Thymus (tissue), 11 donors: ENCODE measurements at regions not wholly inside any gene's neighbourhood (a gene's known extent, or its start where the extent isn't known, plus 50 kb on each side); places are given as distances from the start of the nearest gene placed in this dataset.
A peak's percentile ranks its signal among the peaks of the same experiment; 100 is the strongest.
"Not testable (repeated sequence)": the region's sequence is repeated elsewhere in the genome, so short reads cannot be mapped to it uniquely, and the experiment has no call there.

Experiments
- DNase-seq, 9 donors: peaks; one replicate each; pipeline ENCODE4 v3.0.0-alpha.2; 2013; ENCODE audit warnings: low spot score in 9 of 9, low read depth in 6 of 9, missing footprints in 1 of 9
- H3K27ac ChIP-seq, 2 donors: one replicate each; pipeline ENCODE4 v1.5.1; 2013; ENCODE audit warnings: control low read depth in 1 of 2, low read depth in 1 of 2, low read length in 1 of 2, mild to moderate bottlenecking in 1 of 2, moderate library complexity in 1 of 2
- H3K27me3 ChIP-seq, 2 donors: one replicate each; pipeline ENCODE4 v1.5.1; 2013; ENCODE audit warnings: low read length in 1 of 2; ENCODE audit not compliant: control insufficient read depth in 2 of 2, insufficient read depth in 1 of 2
- H3K36me3 ChIP-seq, 2 donors: one replicate each; pipeline ENCODE4 v1.5.1; 2013; ENCODE audit warnings: low read length in 1 of 2, mild to moderate bottlenecking in 1 of 2, moderate library complexity in 1 of 2; ENCODE audit not compliant: control insufficient read depth in 2 of 2, insufficient read depth in 2 of 2
- H3K4me1 ChIP-seq, 2 donors: one replicate each; pipeline ENCODE4 v1.5.1; 2013; ENCODE audit warnings: low read length in 2 of 2; ENCODE audit not compliant: control insufficient read depth in 2 of 2, insufficient read depth in 2 of 2
- H3K4me3 ChIP-seq, 2 donors: one replicate each; pipeline ENCODE4 v1.5.1; 2013; ENCODE audit warnings: low read length in 2 of 2, control low read depth in 1 of 2, mild to moderate bottlenecking in 1 of 2
- H3K9me3 ChIP-seq, 2 donors: one replicate each; pipeline ENCODE4 v1.5.1; 2013; ENCODE audit warnings: low read length in 1 of 2, mild to moderate bottlenecking in 1 of 2; ENCODE audit not compliant: control insufficient read depth in 2 of 2, insufficient read depth in 1 of 2
- WGBS: extraction: QIAGEN DNeasy Blood & Tissue Kit; methylation state at CpG from one replicate; pipeline ENCODE4 v1.1.7; 2013; 5-methylcytosine and 5-hydroxymethylcytosine counted together
- donor health status: healthy.

DNA sequence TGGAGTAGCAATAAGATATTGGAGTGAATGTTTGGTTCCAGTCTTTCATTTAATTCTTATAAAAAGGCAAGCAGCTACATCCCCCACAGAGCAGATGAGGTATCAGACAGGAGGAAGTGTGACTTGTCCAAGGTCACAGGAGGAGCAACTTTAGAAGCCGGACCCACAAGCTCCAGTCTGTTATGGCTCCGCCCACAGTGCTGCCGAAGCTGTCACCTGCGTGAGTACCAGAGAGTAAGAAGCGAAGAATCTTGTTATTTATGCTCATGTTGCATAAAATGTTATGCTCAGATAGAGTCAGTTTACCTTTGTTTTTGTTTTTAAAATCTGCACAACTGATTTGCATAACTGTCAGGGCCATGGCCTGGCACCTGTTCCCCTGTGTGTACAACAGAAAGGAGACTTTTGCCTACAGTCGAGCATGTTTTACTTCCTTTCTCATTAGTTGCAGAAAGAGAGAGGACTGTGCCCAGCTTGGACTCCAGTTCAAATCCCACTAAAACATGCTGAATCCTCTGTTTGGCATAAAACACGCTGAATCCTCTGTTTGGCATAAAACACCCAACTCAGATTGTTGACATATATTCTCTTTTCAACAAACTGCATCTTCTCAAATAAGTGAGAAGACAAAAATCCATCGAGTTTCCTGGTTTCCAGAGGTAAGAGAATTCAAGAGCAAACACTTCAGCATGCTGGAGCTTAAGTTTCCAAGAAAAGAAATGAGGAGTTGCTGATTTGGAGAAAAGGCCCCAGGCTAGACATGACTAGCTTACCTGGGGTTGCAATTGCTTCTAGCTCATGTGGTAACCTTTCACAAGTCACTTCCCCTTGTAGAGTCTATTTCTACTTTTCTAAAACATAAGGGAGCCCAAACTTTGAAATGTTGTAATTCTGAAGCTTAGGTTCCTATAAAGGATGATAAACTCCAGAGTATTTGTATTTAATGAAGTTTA is 409.8 kb upstream of the ZMIZ1 start:
- Histone ChIP-seq H3K27me3 (no peaks in the 10 kb centered on the region), H3K27ac (peak overlapping the region in 1 of 2 donors; percentile 61), H3K4me1 (peaks cover 0 to 14% of the 10 kb centered on the region in 2 donors), H3K4me3 (no peak overlapping the region), H3K9me3 (no peaks in the 10 kb centered on the region), H3K36me3 (no peaks in the 10 kb centered on the region)
- 87% methylated on average over 8 of the region's 8 CpGs for WGBS
- DNase-seq: peak in 5 of 9 donors; percentile 10 to 47 (median 16)

GRCh38 chr10:78659598-78659967 is 409.2 kb upstream of the ZMIZ1 start:
- no peaks in the 10 kb centered on the region for H3K36me3 ChIP-seq
- no peaks in the 10 kb centered on the region for H3K27me3 ChIP-seq
- no peak for DNase-seq
- H3K4me1 ChIP-seq: peaks cover 0 to 14% of the 10 kb centered on the region in 2 donors
- H3K9me3 ChIP-seq: no peaks in the 10 kb centered on the region
- no peak overlapping the region for H3K4me3 ChIP-seq
- H3K27ac ChIP-seq: peak overlapping the region in 1 of 2 donors; percentile 7

DNA sequence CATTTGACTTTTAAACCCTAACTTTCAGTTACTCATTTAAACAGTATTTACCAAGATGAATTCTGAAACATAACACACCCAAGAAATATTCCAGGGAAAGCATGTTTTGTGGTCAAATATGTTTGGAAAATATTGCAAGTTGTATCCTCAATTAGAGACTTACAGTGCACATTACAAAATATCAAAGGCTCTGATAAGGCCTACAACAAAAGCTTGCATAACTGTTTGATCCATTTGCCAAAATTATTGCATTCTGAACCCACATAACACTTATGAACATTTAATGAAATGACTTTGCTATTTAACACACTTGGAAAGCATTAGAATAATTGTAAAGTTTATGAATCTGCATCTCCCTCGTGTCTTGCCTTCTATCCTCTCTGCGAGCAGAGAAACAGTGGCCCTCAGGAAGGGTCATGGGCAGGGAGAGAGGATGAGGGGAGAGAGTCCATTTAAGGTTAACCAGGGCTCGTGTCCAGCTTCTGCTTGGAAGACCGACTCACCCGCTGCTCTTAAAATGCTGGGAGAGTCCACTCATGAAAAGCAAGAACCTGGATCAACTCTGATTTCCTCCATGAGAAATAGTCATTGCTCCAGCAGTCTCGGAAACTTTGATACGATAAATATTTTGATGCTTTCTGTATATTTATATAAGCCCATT is 408.2 kb upstream of the ZMIZ1 start:
- no peak overlapping the region for H3K4me3 ChIP-seq
- DNase-seq: no peak
- H3K9me3 ChIP-seq: no peaks in the 10 kb centered on the region
- H3K27ac ChIP-seq: no peak overlapping the region
- WGBS: 95% methylated on average over 7 of the region's 7 CpGs
- no peaks in the 10 kb centered on the region for H3K27me3 ChIP-seq
- H3K4me1 ChIP-seq: peaks cover 0 to 14% of the 10 kb centered on the region in 2 donors
- H3K36me3 ChIP-seq: no peaks in the 10 kb centered on the region

- Histone ChIP-seq H3K4me1 (peaks cover 0 to 5% of the 10 kb centered on the region in 2 donors), H3K9me3 (no peaks in the 10 kb centered on the region), H3K27ac (no peak overlapping the region), H3K4me3 (no peak overlapping the region), H3K36me3 (no peaks in the 10 kb centered on the region), H3K27me3 (no peaks in the 10 kb centered on the region)
- WGBS: 96% methylated on average over 4 of the region's 4 CpGs
- no peak for DNase-seq
Measured at GRCh38 chr10:78663721-78664120, 405.0 kb upstream of the ZMIZ1 start.

DNA sequence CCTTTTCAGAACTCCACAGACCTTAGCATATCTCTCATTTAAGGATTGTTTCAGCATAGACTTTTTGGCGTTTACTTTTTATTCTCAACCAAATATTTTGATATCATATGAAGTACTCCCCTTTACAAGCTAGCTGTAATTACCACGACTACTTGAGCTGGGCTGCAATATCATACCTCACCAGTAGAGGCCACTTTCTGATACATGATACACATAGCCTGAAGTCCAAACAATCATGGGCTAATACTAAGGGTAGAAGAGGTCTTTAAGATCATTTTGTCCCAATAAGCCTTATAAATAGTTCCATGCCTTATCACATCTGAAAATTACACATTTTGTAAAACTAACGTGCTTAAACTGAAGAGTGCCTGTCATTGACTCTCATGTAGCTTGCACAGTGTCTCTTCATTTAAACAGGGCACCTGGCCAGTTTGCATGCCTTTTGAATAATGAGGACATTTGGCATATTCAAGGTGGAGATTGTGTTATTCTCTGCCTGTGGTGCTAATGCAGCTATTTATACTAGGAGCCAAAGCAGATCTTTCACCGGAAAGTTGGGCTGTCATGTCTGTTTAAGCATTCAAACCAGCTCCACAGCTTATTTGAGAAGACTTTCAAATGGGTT is 403.7 kb upstream of the ZMIZ1 start:
- Histone ChIP-seq H3K9me3 (no peaks in the 10 kb centered on the region), H3K4me3 (no peak overlapping the region), H3K27me3 (no peaks in the 10 kb centered on the region), H3K27ac (no peak overlapping the region), H3K36me3 (no peaks in the 10 kb centered on the region), H3K4me1 (no peaks in the 10 kb centered on the region)
- no peak for DNase-seq
- WGBS: 83% methylated on average over 4 of the region's 4 CpGs

- no peaks in the 10 kb centered on the region for H3K9me3 ChIP-seq
- no peaks in the 10 kb centered on the region for H3K27me3 ChIP-seq
- no peak overlapping the region for H3K4me3 ChIP-seq
- no peak for DNase-seq
- WGBS: 94% methylated on average over 4 of the region's 4 CpGs
- no peak overlapping the region for H3K27ac ChIP-seq
- no peaks in the 10 kb centered on the region for H3K36me3 ChIP-seq
- H3K4me1 ChIP-seq: no peaks in the 10 kb centered on the region
Measured at GRCh38 chr10:78672918-78673317, 395.8 kb upstream of the ZMIZ1 start.

GRCh38 chr10:78681141-78681540 is 387.6 kb upstream of the ZMIZ1 start:
- 89% methylated on average over 7 of the region's 7 CpGs for WGBS

DNA sequence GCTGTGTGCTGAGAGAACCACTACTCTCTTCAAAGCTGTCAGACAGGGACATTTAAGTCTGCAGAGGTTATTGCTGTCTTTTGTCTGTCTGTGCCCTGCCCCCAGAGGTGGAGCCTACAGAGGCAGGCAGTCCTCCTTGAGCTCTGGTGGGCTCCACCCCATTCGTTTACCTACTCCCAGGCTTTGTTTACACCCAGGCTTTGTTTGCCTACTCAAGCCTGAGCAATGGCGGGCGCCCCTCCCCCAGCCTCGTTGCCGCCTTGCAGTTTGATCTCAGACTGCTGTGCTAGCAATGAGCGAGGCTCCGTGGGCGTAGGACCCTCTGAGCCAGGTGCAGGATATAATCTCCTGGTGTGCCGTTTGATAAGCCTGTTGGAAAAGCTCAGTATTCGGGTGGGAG is 386.8 kb upstream of the ZMIZ1 start:
- not testable (repeated sequence) for H3K4me1 ChIP-seq, DNase-seq, H3K27me3 ChIP-seq, H3K4me3 ChIP-seq, H3K9me3 ChIP-seq, H3K27ac ChIP-seq, H3K36me3 ChIP-seq
- WGBS: 96% methylated on average over 10 of the region's 10 CpGs

More at GRCh38 chr10:78681141-78681540, 387.6 kb upstream of the ZMIZ1 start:
- not testable (repeated sequence) for H3K36me3 ChIP-seq, H3K4me1 ChIP-seq, H3K27me3 ChIP-seq, H3K27ac ChIP-seq, H3K4me3 ChIP-seq, DNase-seq, H3K9me3 ChIP-seq

- DNase-seq: no peak
- Histone ChIP-seq H3K4me3 (no peak overlapping the region), H3K27ac (no peak overlapping the region), H3K27me3 (no peaks in the 10 kb centered on the region), H3K4me1 (no peaks in the 10 kb centered on the region), H3K36me3 (no peaks in the 10 kb centered on the region), H3K9me3 (no peaks in the 10 kb centered on the region)
- WGBS: 89% methylated on average over 9 of the region's 9 CpGs
Measured at GRCh38 chr10:78684947-78685346, 383.8 kb upstream of the ZMIZ1 start.
